ENCODE measurements at regions not wholly inside any gene's neighbourhood (a gene's known extent, or its start where the extent isn't known, plus 50 kb on each side); places are given as distances from the start of the nearest gene placed in this dataset.

DNA sequence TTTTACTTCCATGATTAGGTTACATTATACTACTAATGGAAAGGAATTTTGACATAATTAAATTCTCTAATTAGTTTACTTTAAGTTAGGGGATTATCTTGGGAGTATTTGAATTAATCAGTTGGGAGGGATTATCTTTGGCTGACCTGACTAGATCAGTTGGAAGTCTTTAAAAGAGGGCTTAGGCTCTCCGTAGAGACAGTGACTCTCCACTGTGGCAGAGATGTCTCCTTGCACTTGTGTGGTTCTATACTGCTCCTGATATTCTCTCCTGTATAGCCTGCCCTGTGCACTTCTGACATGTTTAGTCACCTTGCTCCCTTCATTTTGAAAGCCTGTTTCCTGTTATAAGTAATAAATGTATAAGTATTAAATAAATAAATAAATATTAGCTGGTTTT is 1612.3 kb upstream of the PRR20A start:
- CTCF ChIA-PET = interaction anchor here (1.2 kb wide), 1 partner anchor 11 kb away, joined by 3 read pairs; no protein-coding TSS in a partner anchor
- no peaks in the 10 kb centered on the region for H3K9me3 ChIP-seq (ENCODE audit: control insufficient read depth, insufficient read depth, low read depth, low read length)
- H3K36me3 ChIP-seq (ENCODE audit: control insufficient read depth in 2 of 2, insufficient read depth in 1 of 2, low read length in 2 of 2) = no peaks in the 10 kb centered on the region
- no peak overlapping the region for H3K4me3 ChIP-seq (ENCODE audit: low read depth, low read length)
- H3K4me1 ChIP-seq (ENCODE audit: control insufficient read depth, insufficient read depth, low read length) = no peaks in the 10 kb centered on the region
- POLR2A ChIA-PET = no interaction called here
- TF ChIP-seq MYNN (tag by site-specific recombination; IDR thresholded peaks at IDR 0.05; ENCODE audit: borderline replicate concordance) = no peak
- TF ChIP-seq, protein P1, sequence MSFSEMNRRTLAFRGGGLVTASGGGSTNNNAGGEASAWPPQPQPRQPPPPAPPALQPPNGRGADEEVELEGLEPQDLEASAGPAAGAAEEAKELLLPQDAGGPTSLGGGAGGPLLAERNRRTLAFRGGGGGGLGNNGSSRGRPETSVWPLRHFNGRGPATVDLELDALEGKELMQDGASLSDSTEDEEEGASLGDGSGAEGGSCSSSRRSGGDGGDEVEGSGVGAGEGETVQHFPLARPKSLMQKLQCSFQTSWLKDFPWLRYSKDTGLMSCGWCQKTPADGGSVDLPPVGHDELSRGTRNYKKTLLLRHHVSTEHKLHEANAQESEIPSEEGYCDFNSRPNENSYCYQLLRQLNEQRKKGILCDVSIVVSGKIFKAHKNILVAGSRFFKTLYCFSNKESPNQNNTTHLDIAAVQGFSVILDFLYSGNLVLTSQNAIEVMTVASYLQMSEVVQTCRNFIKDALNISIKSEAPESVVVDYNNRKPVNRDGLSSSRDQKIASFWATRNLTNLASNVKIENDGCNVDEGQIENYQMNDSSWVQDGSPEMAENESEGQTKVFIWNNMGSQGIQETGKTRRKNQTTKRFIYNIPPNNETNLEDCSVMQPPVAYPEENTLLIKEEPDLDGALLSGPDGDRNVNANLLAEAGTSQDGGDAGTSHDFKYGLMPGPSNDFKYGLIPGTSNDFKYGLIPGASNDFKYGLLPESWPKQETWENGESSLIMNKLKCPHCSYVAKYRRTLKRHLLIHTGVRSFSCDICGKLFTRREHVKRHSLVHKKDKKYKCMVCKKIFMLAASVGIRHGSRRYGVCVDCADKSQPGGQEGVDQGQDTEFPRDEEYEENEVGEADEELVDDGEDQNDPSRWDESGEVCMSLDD (tag by site-specific recombination; IDR thresholded peaks at IDR 0.05) = no peak
- no peak for TF ChIP-seq OVOL3 (tag by site-specific recombination; IDR thresholded peaks at IDR 0.05)
- no peak for TF ChIP-seq ZNF138 (tag by site-specific recombination; IDR thresholded peaks at IDR 0.05; ENCODE audit: borderline replicate concordance)
- TF ChIP-seq, protein P2, sequence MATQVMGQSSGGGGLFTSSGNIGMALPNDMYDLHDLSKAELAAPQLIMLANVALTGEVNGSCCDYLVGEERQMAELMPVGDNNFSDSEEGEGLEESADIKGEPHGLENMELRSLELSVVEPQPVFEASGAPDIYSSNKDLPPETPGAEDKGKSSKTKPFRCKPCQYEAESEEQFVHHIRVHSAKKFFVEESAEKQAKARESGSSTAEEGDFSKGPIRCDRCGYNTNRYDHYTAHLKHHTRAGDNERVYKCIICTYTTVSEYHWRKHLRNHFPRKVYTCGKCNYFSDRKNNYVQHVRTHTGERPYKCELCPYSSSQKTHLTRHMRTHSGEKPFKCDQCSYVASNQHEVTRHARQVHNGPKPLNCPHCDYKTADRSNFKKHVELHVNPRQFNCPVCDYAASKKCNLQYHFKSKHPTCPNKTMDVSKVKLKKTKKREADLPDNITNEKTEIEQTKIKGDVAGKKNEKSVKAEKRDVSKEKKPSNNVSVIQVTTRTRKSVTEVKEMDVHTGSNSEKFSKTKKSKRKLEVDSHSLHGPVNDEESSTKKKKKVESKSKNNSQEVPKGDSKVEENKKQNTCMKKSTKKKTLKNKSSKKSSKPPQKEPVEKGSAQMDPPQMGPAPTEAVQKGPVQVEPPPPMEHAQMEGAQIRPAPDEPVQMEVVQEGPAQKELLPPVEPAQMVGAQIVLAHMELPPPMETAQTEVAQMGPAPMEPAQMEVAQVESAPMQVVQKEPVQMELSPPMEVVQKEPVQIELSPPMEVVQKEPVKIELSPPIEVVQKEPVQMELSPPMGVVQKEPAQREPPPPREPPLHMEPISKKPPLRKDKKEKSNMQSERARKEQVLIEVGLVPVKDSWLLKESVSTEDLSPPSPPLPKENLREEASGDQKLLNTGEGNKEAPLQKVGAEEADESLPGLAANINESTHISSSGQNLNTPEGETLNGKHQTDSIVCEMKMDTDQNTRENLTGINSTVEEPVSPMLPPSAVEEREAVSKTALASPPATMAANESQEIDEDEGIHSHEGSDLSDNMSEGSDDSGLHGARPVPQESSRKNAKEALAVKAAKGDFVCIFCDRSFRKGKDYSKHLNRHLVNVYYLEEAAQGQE (tag by site-specific recombination; IDR thresholded peaks at IDR 0.05) = no peak
- TF ChIP-seq ZNF10 (tag by site-specific recombination; IDR thresholded peaks at IDR 0.05) = no peak
- TF ChIP-seq KLF16 (tag by site-specific recombination; IDR thresholded peaks at IDR 0.05) = no peak
- no peak for TF ChIP-seq ZNF529 (tag by site-specific recombination; IDR thresholded peaks at IDR 0.05; ENCODE audit: insufficient replicate concordance)
- TF ChIP-seq ZBTB7A (tag by site-specific recombination; IDR thresholded peaks at IDR 0.05; ENCODE audit: low read depth) = no peak
- TF ChIP-seq, protein P3, sequence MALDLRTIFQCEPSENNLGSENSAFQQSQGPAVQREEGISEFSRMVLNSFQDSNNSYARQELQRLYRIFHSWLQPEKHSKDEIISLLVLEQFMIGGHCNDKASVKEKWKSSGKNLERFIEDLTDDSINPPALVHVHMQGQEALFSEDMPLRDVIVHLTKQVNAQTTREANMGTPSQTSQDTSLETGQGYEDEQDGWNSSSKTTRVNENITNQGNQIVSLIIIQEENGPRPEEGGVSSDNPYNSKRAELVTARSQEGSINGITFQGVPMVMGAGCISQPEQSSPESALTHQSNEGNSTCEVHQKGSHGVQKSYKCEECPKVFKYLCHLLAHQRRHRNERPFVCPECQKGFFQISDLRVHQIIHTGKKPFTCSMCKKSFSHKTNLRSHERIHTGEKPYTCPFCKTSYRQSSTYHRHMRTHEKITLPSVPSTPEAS (tag by site-specific recombination; IDR thresholded peaks at IDR 0.05) = no peak
- TF ChIP-seq, protein P4, sequence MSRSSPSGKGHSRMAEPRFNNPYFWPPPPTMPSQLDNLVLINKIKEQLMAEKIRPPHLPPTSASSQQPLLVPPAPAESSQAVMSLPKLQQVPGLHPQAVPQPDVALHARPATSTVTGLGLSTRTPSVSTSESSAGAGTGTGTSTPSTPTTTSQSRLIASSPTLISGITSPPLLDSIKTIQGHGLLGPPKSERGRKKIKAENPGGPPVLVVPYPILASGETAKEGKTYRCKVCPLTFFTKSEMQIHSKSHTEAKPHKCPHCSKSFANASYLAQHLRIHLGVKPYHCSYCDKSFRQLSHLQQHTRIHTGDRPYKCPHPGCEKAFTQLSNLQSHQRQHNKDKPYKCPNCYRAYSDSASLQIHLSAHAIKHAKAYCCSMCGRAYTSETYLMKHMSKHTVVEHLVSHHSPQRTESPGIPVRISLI (tag by site-specific recombination; IDR thresholded peaks at IDR 0.05) = no peak
- TF ChIP-seq RBAK (tag by site-specific recombination; IDR thresholded peaks at IDR 0.05) = no peak
- TF ChIP-seq, protein P5, sequence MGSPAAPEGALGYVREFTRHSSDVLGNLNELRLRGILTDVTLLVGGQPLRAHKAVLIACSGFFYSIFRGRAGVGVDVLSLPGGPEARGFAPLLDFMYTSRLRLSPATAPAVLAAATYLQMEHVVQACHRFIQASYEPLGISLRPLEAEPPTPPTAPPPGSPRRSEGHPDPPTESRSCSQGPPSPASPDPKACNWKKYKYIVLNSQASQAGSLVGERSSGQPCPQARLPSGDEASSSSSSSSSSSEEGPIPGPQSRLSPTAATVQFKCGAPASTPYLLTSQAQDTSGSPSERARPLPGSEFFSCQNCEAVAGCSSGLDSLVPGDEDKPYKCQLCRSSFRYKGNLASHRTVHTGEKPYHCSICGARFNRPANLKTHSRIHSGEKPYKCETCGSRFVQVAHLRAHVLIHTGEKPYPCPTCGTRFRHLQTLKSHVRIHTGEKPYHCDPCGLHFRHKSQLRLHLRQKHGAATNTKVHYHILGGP (tag by site-specific recombination; IDR thresholded peaks at IDR 0.05) = no peak
- no peak for TF ChIP-seq ZNF239 (tag by site-specific recombination; IDR thresholded peaks at IDR 0.05)
- no peak for TF ChIP-seq ZNF311 (tag by site-specific recombination; IDR thresholded peaks at IDR 0.05; ENCODE audit: borderline replicate concordance)
- no peak for TF ChIP-seq BCL11A (tag by site-specific recombination; IDR thresholded peaks at IDR 0.05; ENCODE audit: low read depth)
- no peak for TF ChIP-seq GLIS2 (tag by site-specific recombination; IDR thresholded peaks at IDR 0.05)
- TF ChIP-seq, protein P6, sequence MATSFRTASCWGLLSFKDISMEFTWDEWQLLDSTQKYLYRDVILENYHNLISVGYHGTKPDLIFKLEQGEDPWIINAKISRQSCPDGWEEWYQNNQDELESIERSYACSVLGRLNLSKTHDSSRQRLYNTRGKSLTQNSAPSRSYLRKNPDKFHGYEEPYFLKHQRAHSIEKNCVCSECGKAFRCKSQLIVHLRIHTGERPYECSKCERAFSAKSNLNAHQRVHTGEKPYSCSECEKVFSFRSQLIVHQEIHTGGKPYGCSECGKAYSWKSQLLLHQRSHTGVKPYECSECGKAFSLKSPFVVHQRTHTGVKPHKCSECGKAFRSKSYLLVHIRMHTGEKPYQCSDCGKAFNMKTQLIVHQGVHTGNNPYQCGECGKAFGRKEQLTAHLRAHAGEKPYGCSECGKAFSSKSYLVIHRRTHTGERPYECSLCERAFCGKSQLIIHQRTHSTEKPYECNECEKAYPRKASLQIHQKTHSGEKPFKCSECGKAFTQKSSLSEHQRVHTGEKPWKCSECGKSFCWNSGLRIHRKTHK (tag by site-specific recombination; IDR thresholded peaks at IDR 0.05) = no peak
- H3K27ac ChIP-seq (ENCODE audit: extremely low read depth, low read depth, low read length) = no peak overlapping the region
